ENCODE measurements at regions not wholly inside any gene's neighbourhood (a gene's known extent, or its start where the extent isn't known, plus 50 kb on each side); places are given as distances from the start of the nearest gene placed in this dataset.

DNA sequence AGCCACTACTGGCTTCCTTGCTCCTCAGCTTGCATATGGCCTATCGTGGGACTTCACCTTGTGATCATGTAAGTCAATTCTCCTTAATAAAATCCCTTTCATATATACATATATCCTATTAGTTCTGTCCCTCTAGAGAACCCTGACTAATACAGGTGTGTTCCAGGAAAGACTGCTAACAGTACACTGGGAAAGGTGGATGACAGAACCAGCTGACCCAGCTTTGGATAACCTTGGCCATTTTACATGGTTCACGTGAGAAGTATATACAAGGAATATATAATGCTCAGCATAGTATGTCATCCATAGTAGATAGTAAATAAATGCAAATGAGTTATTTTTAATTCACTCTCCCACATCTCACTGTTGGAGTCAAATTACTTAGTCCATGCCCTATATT is 1003.5 kb downstream of the SORCS3 start:
- TF ChIP-seq CTCF (IDR thresholded peaks at IDR 0.05) (no peak), POLR2A (IDR thresholded peaks at IDR 0.05) (no peak)

Measured in uterus (tissue), 2 donors.